NCI-H1092 (cell line): ENCODE measurements at regions not wholly inside any gene's neighbourhood (a gene's known extent, or its start where the extent isn't known, plus 50 kb on each side); places are given as distances from the start of the nearest gene placed in this dataset.
"Not testable (repeated sequence)": the region's sequence is repeated elsewhere in the genome, so short reads cannot be mapped to it uniquely, and the experiment has no call there.

Experiments used
- DNase-seq: peaks from one replicate; lab custom pipeline; 2025; lab: John Stamatoyannopoulos, UW

GRCh38 chr12:105481392-105482300, 151.2 kb downstream of the C12orf75 start:
- DNase-seq = no peak

- DNase-seq = no peak
Measured at GRCh38 chr12:105482951-105483350, 152.5 kb downstream of the C12orf75 start.

GRCh38 chr12:105483691-105484090, 153.2 kb downstream of the C12orf75 start:
- no peak for DNase-seq

GRCh38 chr12:105485321-105485910, 154.9 kb downstream of the C12orf75 start:
- DNase-seq = no peak

GRCh38 chr12:105485921-105486320, 155.4 kb downstream of the C12orf75 start:
- no peak for DNase-seq

- no peak for DNase-seq
Measured at GRCh38 chr12:105487963-105488362, 157.5 kb downstream of the C12orf75 start.

GRCh38 chr12:105492591-105493545, 162.4 kb downstream of the C12orf75 start:
- no peak for DNase-seq

- no peak for DNase-seq
Measured at GRCh38 chr12:105499205-105499604, 168.7 kb downstream of the C12orf75 start.

GRCh38 chr12:105500676-105501075, 170.2 kb downstream of the C12orf75 start:
- not testable (repeated sequence) for DNase-seq

- DNase-seq = no peak
Measured at GRCh38 chr12:105502426-105502930, 172.0 kb downstream of the C12orf75 start.

GRCh38 chr12:105503619-105504018, 173.1 kb downstream of the C12orf75 start:
- DNase-seq = no peak

GRCh38 chr12:105504286-105504685, 173.8 kb downstream of the C12orf75 start:
- DNase-seq = no peak

GRCh38 chr12:105506678-105507310, 176.3 kb downstream of the C12orf75 start:
- DNase-seq = no peak

GRCh38 chr12:105507311-105508038, 177.0 kb downstream of the C12orf75 start:
- DNase-seq = no peak

- no peak for DNase-seq
Measured at GRCh38 chr12:105508096-105508495, 177.6 kb downstream of the C12orf75 start.

GRCh38 chr12:105510526-105510925, 180.0 kb downstream of the C12orf75 start:
- no peak for DNase-seq

- not testable (repeated sequence) for DNase-seq
Measured at GRCh38 chr12:105512861-105513260, 182.4 kb downstream of the C12orf75 start.

- DNase-seq = no peak
Measured at GRCh38 chr12:105522166-105522825, 191.8 kb downstream of the C12orf75 start.

GRCh38 chr12:105523164-105524057, 192.9 kb downstream of the C12orf75 start:
- DNase-seq = no peak
